Mesenchymal stem cell (in vitro differentiated cells and primary cell): ENCODE measurements at regions not wholly inside any gene's neighbourhood (a gene's known extent, or its start where the extent isn't known, plus 50 kb on each side); places are given as distances from the start of the nearest gene placed in this dataset.

ENCODE experiments used
- DNase-seq: peaks from one replicate; pipeline ENCODE4 v3.0.0-alpha.2; 2013
- H2AFZ ChIP-seq: one replicate; pipeline ENCODE4 v1.6.1; 2013; ENCODE audit warnings: low read depth, mild to moderate bottlenecking, control low read depth, inconsistent platforms, low read length, moderate library complexity
- H2AK5ac ChIP-seq: 2 replicates; pipeline ENCODE4 v1.6.1; 2013; ENCODE audit warnings: low read length, moderate library complexity, mild to moderate bottlenecking, inconsistent platforms; ENCODE audit not compliant: severe bottlenecking
- H2BK120ac ChIP-seq: one replicate; pipeline ENCODE4 v1.6.1; 2013; ENCODE audit warnings: low read depth, mild to moderate bottlenecking, inconsistent platforms, low read length, moderate library complexity
- H2BK12ac ChIP-seq, 2 experiments: one replicate each; pipeline ENCODE4 v1.6.1; 2013; ENCODE audit warnings: inconsistent platforms in 2 of 2, low read length in 2 of 2, mild to moderate bottlenecking in 2 of 2, moderate library complexity in 2 of 2, control low read depth in 1 of 2
- H2BK15ac ChIP-seq: one replicate; pipeline ENCODE4 v1.6.1; 2013; ENCODE audit warnings: mild to moderate bottlenecking, low read depth, inconsistent platforms; ENCODE audit not compliant: poor library complexity, severe bottlenecking
- H2BK5ac ChIP-seq: 2 replicates; pipeline ENCODE4 v1.6.1; 2013; ENCODE audit warnings: low read depth, mild to moderate bottlenecking, low read length, control low read depth, inconsistent platforms; ENCODE audit not compliant: poor library complexity, severe bottlenecking
- H3K14ac ChIP-seq, 2 experiments: one replicate each; pipeline ENCODE4 v1.6.1; 2013; ENCODE audit warnings: inconsistent platforms in 2 of 2, low read length in 2 of 2, control low read depth in 1 of 2, mild to moderate bottlenecking in 1 of 2, moderate library complexity in 1 of 2
- H3K18ac ChIP-seq, 2 experiments: one replicate each; pipeline ENCODE4 v1.6.1; 2013; ENCODE audit warnings: inconsistent platforms in 2 of 2, low read length in 2 of 2, control low read depth in 1 of 2, low read depth in 1 of 2, mild to moderate bottlenecking in 1 of 2
- H3K23ac ChIP-seq, 2 experiments: one replicate each; pipeline ENCODE4 v1.6.1; 2013; ENCODE audit warnings: inconsistent platforms in 2 of 2, low read length in 2 of 2, mild to moderate bottlenecking in 2 of 2, moderate library complexity in 2 of 2, control low read depth in 1 of 2
- H3K27ac ChIP-seq: 2 replicates; pipeline ENCODE4 v1.5.1; 2013; ENCODE audit warnings: mild to moderate bottlenecking, moderate library complexity, low read length, control low read depth, inconsistent platforms; ENCODE audit not compliant: poor library complexity, severe bottlenecking
- H3K27me3 ChIP-seq, 2 experiments: 2 replicates each; pipeline versions ENCODE4 v1.6.1 to v1.7.0; 2013; ENCODE audit warnings: low read length in 2 of 2, mild to moderate bottlenecking in 2 of 2, moderate library complexity in 2 of 2, control low read depth in 1 of 2, inconsistent platforms in 1 of 2; ENCODE audit not compliant: control insufficient read depth in 1 of 2, insufficient read depth in 1 of 2
- H3K36me3 ChIP-seq, 2 experiments: 2 replicates each; pipeline versions ENCODE4 v1.6.1 to v1.7.0; 2013; ENCODE audit warnings: low read length in 2 of 2, control low read depth in 1 of 2, inconsistent platforms in 1 of 2, low read depth in 1 of 2, mild to moderate bottlenecking in 1 of 2; ENCODE audit not compliant: insufficient read depth in 2 of 2, control insufficient read depth in 1 of 2
- H3K4ac ChIP-seq, 2 experiments: one replicate each; pipeline ENCODE4 v1.6.1; 2013; ENCODE audit warnings: inconsistent platforms in 2 of 2, low read length in 2 of 2, mild to moderate bottlenecking in 2 of 2, moderate library complexity in 2 of 2, control low read depth in 1 of 2, low read depth in 1 of 2
- H3K4me1 ChIP-seq: 2 replicates; pipeline ENCODE4 v1.6.1; 2013; ENCODE audit warnings: low read depth, low read length, control low read depth; ENCODE audit not compliant: control insufficient read depth, insufficient read depth
- H3K4me2 ChIP-seq: 2 replicates; pipeline ENCODE4 v1.6.1; 2013; ENCODE audit warnings: low read length, mild to moderate bottlenecking, inconsistent platforms; ENCODE audit not compliant: poor library complexity, severe bottlenecking
- H3K4me3 ChIP-seq, 2 experiments: 2 replicates each; pipeline versions ENCODE4 v1.5.1 to v1.7.0; 2013; ENCODE audit warnings: low read length in 2 of 2, mild to moderate bottlenecking in 2 of 2, control low read depth in 1 of 2, low read depth in 1 of 2; ENCODE audit not compliant: insufficient read depth in 1 of 2
- H3K79me1 ChIP-seq: replicated peaks from 2 replicates; pipeline ENCODE4 v1.6.1; 2013; ENCODE audit warnings: mild to moderate bottlenecking, control low read depth, low read length, inconsistent platforms; ENCODE audit not compliant: poor library complexity, severe bottlenecking
- H3K9ac ChIP-seq: 2 replicates; pipeline ENCODE4 v1.7.0; 2013; ENCODE audit warnings: mild to moderate bottlenecking, low read length, moderate library complexity
- H3K9me3 ChIP-seq: 2 replicates; pipeline ENCODE4 v1.7.0; 2013; ENCODE audit warnings: mild to moderate bottlenecking, low read length; ENCODE audit not compliant: control insufficient read depth
- H4K8ac ChIP-seq: one replicate; pipeline ENCODE4 v1.6.1; 2013; ENCODE audit warnings: inconsistent platforms, mild to moderate bottlenecking, low read length, moderate library complexity
- H4K91ac ChIP-seq: one replicate; pipeline ENCODE4 v1.6.1; 2013; ENCODE audit warnings: mild to moderate bottlenecking, low read length, inconsistent platforms
- WGBS: methylation state at CpG from one replicate; pipeline ENCODE4 v1.1.7; 2013; ENCODE audit warnings: mixed read lengths; 5-methylcytosine and 5-hydroxymethylcytosine counted together

GRCh38 chr12:89993632-89994031, 285.0 kb upstream of the ATP2B1 start:
- WGBS = 100% methylated on average over 1 of the region's 1 CpG
- Histone ChIP-seq H2BK12ac (peak overlapping the region; percentile 18 to 39), H3K18ac (peak overlapping the region in 1 of 2 experiments; percentile 62), H2BK15ac (no peak overlapping the region), H3K23ac (no peak overlapping the region), H3K79me1 (no peaks in the 10 kb centered on the region), H3K27ac (no peak overlapping the region), H2BK120ac (no peak overlapping the region), H4K8ac (no peak overlapping the region), H2AK5ac (no peak overlapping the region), H3K4ac (no peak overlapping the region), H2BK5ac (no peak overlapping the region), H4K91ac (no peak overlapping the region), H2AFZ (no peak overlapping the region), H3K4me3 (no peak overlapping the region), H3K9ac (no peak overlapping the region), H3K14ac (no peak overlapping the region), H3K4me2 (no peak overlapping the region), H3K36me3 (no peaks in the 10 kb centered on the region), H3K9me3 (no peaks in the 10 kb centered on the region), H3K27me3 (no peaks in the 10 kb centered on the region), H3K4me1 (no peaks in the 10 kb centered on the region)
- DNase-seq = no peak

- no peak overlapping the region for H2BK120ac ChIP-seq
- H3K79me1 ChIP-seq = no peaks in the 10 kb centered on the region
- H3K23ac ChIP-seq = no peak overlapping the region
- no peak overlapping the region for H2BK12ac ChIP-seq
- H4K8ac ChIP-seq = no peak overlapping the region
- WGBS = 79% methylated on average over 1 of the region's 2 CpGs
- H3K4me2 ChIP-seq = no peak overlapping the region
- H3K9ac ChIP-seq = no peak overlapping the region
- no peak overlapping the region for H3K27ac ChIP-seq
- H3K4ac ChIP-seq = peak overlapping the region in 1 of 2 experiments; percentile 51
- peak; percentile 7 for DNase-seq
- H3K36me3 ChIP-seq = no peaks in the 10 kb centered on the region
- H3K14ac ChIP-seq = no peak overlapping the region
- H3K27me3 ChIP-seq = no peaks in the 10 kb centered on the region
- H3K18ac ChIP-seq = no peak overlapping the region
- H2AK5ac ChIP-seq = no peak overlapping the region
- H3K4me3 ChIP-seq = no peak overlapping the region
- no peak overlapping the region for H2BK5ac ChIP-seq
- no peak overlapping the region for H2BK15ac ChIP-seq
- no peaks in the 10 kb centered on the region for H3K4me1 ChIP-seq
- no peak overlapping the region for H4K91ac ChIP-seq
- no peaks in the 10 kb centered on the region for H3K9me3 ChIP-seq
- H2AFZ ChIP-seq = no peak overlapping the region
These were observed 284.2 kb upstream of the ATP2B1 start for GRCh38 chr12:89992668-89993451.

GRCh38 chr12:89991807-89992590, 283.4 kb upstream of the ATP2B1 start:
- Histone ChIP-seq H2AFZ (no peak overlapping the region), H3K18ac (no peak overlapping the region), H3K36me3 (no peaks in the 10 kb centered on the region), H2AK5ac (no peak overlapping the region), H3K27me3 (no peaks in the 10 kb centered on the region), H4K91ac (no peak overlapping the region), H3K23ac (no peak overlapping the region), H2BK5ac (no peak overlapping the region), H3K9me3 (no peaks in the 10 kb centered on the region), H3K27ac (no peak overlapping the region), H3K79me1 (no peaks in the 10 kb centered on the region), H3K4me3 (no peak overlapping the region), H3K4me1 (no peaks in the 10 kb centered on the region), H3K4me2 (no peak overlapping the region), H3K14ac (no peak overlapping the region), H2BK15ac (no peak overlapping the region), H4K8ac (no peak overlapping the region), H3K4ac (no peak overlapping the region), H3K9ac (no peak overlapping the region), H2BK12ac (no peak overlapping the region), H2BK120ac (no peak overlapping the region)
- no peak for DNase-seq
- WGBS = 98% methylated on average over 5 of the region's 6 CpGs

GRCh38 chr12:89988188-89988915, 279.7 kb upstream of the ATP2B1 start:
- 85% methylated on average over 4 of the region's 5 CpGs for WGBS
- Histone ChIP-seq H3K4me3 (no peak overlapping the region), H3K36me3 (no peaks in the 10 kb centered on the region), H4K91ac (no peak overlapping the region), H3K27ac (no peak overlapping the region), H3K18ac (no peak overlapping the region), H4K8ac (no peak overlapping the region), H3K27me3 (no peaks in the 10 kb centered on the region), H3K4ac (peak overlapping the region in 1 of 2 experiments; percentile 12), H2AK5ac (no peak overlapping the region), H2AFZ (no peak overlapping the region), H2BK5ac (no peak overlapping the region), H3K4me1 (no peaks in the 10 kb centered on the region), H3K9ac (no peak overlapping the region), H3K23ac (no peak overlapping the region), H3K9me3 (no peaks in the 10 kb centered on the region), H3K14ac (no peak overlapping the region), H2BK15ac (no peak overlapping the region), H2BK120ac (no peak overlapping the region), H3K79me1 (no peaks in the 10 kb centered on the region), H3K4me2 (no peak overlapping the region), H2BK12ac (peak overlapping the region in 1 of 2 experiments; percentile 42)
- peak; percentile 30 for DNase-seq
